ENCODE measurements at regions not wholly inside any gene's neighbourhood (a gene's known extent, or its start where the extent isn't known, plus 50 kb on each side); places are given as distances from the start of the nearest gene placed in this dataset.

GRCh38 chr20:63056236-63057170 is 49.7 kb upstream of the BHLHE23 start:
- peak in 1 of 3 experiments; percentile 18 for DNase-seq (ENCODE audit: low read depth in 3 of 3)

Measured in stimulated activated CD4-positive, alpha-beta T cell treated with anti-CD3 and anti-CD28 coated beads, TNF-alpha, amount 100 ng/mL, for 24 hours (primary cell).